ENCODE measurements at regions not wholly inside any gene's neighbourhood (a gene's known extent, or its start where the extent isn't known, plus 50 kb on each side); places are given as distances from the start of the nearest gene placed in this dataset.

DNA sequence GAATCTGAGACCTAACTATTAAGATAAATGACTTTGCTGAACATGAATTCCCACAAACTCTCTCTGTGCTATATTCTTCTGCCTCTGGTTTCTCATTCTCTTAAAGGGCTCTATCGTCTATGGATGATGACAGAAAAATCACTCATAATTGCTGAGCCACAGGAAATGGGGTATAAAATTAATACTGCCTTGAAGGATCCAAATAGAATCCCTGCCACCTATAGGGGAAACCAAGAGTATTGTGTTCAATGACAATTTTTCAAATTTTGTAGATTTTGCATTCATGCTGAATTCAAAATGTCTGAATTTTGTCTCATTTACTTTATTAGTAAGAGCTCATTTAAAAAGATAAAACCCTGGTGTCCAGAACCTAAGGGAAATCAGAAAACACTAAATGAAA lies 235.8 kb downstream of the RBM43 start:
- TF ChIP-seq, protein P1, sequence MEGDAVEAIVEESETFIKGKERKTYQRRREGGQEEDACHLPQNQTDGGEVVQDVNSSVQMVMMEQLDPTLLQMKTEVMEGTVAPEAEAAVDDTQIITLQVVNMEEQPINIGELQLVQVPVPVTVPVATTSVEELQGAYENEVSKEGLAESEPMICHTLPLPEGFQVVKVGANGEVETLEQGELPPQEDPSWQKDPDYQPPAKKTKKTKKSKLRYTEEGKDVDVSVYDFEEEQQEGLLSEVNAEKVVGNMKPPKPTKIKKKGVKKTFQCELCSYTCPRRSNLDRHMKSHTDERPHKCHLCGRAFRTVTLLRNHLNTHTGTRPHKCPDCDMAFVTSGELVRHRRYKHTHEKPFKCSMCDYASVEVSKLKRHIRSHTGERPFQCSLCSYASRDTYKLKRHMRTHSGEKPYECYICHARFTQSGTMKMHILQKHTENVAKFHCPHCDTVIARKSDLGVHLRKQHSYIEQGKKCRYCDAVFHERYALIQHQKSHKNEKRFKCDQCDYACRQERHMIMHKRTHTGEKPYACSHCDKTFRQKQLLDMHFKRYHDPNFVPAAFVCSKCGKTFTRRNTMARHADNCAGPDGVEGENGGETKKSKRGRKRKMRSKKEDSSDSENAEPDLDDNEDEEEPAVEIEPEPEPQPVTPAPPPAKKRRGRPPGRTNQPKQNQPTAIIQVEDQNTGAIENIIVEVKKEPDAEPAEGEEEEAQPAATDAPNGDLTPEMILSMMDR (conservative IDR thresholded peaks at IDR 0.05), result no peak
- no peak for TF ChIP-seq EZH2 (IDR thresholded peaks at IDR 0.05; ENCODE audit: low read depth)

Data from PC-9 (cell line).